ENCODE measurements at regions not wholly inside any gene's neighbourhood (a gene's known extent, or its start where the extent isn't known, plus 50 kb on each side); places are given as distances from the start of the nearest gene placed in this dataset.

DNA sequence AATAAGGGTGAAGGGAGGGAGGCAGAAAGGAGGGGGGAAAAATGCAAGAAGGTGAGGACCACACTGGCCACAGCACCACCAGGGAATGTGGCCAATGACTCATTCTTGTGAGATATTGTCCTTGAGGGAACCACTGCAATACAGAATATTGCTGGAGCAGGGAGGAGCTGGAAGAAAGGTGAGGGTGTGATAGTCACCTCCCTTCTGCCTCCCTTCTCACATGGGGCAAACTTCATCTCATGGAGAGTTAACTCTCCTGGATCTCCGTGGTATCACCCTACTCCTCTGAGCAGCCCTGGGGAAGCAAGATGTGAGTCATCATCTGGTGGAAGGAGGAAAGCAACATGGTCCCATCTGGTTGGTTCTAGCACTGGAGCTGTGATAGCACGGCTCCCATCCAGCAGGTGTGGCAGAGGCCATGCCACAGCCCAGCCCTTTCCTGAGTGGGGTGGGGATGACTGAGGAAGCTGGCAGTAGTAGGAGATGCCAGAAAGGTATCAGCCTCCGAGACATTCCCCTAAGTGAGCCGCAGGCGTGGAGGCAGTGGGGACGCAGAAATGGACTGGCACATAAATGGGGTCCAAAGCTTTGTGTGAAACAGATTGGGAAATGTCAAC, 115.9 kb upstream of the LPP start:
- Mint-ChIP-seq H3K9me3 (peaks cover 0 to 6% (median 0%) of the 10 kb centered on the region in 7 donors), H3K27me3 (ENCODE audit: low read depth in 3 of 3) (peaks cover under 1 to 10% (median 7%) of the 10 kb centered on the region in 3 donors), H3K4me1 (peaks cover 5% of the 10 kb centered on the region), H3K4me3 (no peak overlapping the region), H3K27ac (no peak overlapping the region), H3K36me3 (no peaks in the 10 kb centered on the region)
- H3K27me3 ChIP-seq (ENCODE audit: control insufficient read depth in 2 of 2, insufficient read depth in 2 of 2, low read length in 2 of 2): no peaks in the 10 kb centered on the region
- H3K4me1 ChIP-seq (ENCODE audit: control insufficient read depth in 1 of 2, insufficient read depth in 2 of 2, low read length in 2 of 2): peaks cover 0 to 3% of the 10 kb centered on the region in 2 donors
- no peak overlapping the region for H3K9ac ChIP-seq (ENCODE audit: insufficient read depth, low read length, poor library complexity, severe bottlenecking)
- H4K20me1 ChIP-seq (ENCODE audit: insufficient read depth, low read length): no peaks in the 10 kb centered on the region
- no peak overlapping the region for H3K27ac ChIP-seq (ENCODE audit: low read depth in 1 of 2, low read length in 2 of 2)
- WGBS (ENCODE audit: insufficient coverage): 83% methylated on average over 1 of the region's 6 CpGs
- no peaks in the 10 kb centered on the region for H3K36me3 ChIP-seq (replicated peaks in 1 of 2; ENCODE audit: control insufficient read depth in 1 of 2, insufficient read depth in 2 of 2, low read length in 2 of 2)
- no peak overlapping the region for H2AFZ ChIP-seq (ENCODE audit: insufficient read depth, low read depth, low read length, poor library complexity, severe bottlenecking)
- DNase-seq: no peak
- TF ChIP-seq, protein P1, sequence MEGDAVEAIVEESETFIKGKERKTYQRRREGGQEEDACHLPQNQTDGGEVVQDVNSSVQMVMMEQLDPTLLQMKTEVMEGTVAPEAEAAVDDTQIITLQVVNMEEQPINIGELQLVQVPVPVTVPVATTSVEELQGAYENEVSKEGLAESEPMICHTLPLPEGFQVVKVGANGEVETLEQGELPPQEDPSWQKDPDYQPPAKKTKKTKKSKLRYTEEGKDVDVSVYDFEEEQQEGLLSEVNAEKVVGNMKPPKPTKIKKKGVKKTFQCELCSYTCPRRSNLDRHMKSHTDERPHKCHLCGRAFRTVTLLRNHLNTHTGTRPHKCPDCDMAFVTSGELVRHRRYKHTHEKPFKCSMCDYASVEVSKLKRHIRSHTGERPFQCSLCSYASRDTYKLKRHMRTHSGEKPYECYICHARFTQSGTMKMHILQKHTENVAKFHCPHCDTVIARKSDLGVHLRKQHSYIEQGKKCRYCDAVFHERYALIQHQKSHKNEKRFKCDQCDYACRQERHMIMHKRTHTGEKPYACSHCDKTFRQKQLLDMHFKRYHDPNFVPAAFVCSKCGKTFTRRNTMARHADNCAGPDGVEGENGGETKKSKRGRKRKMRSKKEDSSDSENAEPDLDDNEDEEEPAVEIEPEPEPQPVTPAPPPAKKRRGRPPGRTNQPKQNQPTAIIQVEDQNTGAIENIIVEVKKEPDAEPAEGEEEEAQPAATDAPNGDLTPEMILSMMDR (IDR thresholded peaks at IDR 0.05): no peak
- no peaks in the 10 kb centered on the region for H3K79me2 ChIP-seq (ENCODE audit: insufficient read depth, low read length)
- H3K4me3 ChIP-seq (replicated peaks in 1 of 3; ENCODE audit: low read depth in 2 of 3, low read length in 3 of 3): no peak overlapping the region
- intact Hi-C loops (cut with micrococcal nuclease): no loop called here
- no peaks in the 10 kb centered on the region for H3K9me3 ChIP-seq (replicated peaks in 1 of 2; ENCODE audit: control insufficient read depth in 1 of 2, insufficient read depth in 1 of 2, low read length in 2 of 2)
- H3K4me2 ChIP-seq (replicated peaks; ENCODE audit: extremely low read depth, low read length, poor library complexity, severe bottlenecking): no peak overlapping the region

DNA sequence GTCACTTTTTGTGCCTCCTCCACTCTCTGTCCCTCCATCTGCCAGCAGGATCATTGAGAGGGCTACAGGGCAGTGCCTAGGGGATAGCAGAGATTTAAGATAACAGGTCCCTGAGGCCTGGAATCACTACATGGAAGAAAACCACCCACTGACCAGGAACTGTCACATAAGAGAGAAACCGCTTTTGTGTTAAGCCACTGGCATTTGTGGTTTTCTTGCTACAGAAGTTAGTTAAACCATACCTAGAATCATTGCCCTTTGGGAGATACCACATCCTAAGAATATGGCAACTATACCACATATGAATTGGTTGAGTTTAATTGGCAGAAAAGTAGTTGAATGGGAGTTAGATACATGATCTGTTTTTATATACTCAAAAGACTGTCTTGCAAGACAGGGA, 112.8 kb upstream of the LPP start:
- H3K27ac Mint-ChIP-seq: peak overlapping the region in 1 of 7 donors; percentile 33

More for the DNA sequence above, 112.8 kb upstream of the LPP start:
- Histone ChIP-seq H3K79me2 (ENCODE audit: insufficient read depth, low read length) (no peaks in the 10 kb centered on the region), H4K20me1 (ENCODE audit: insufficient read depth, low read length) (no peaks in the 10 kb centered on the region), H3K27ac (ENCODE audit: low read depth in 1 of 2, low read length in 2 of 2) (no peak overlapping the region), H3K27me3 (ENCODE audit: control insufficient read depth in 2 of 2, insufficient read depth in 2 of 2, low read length in 2 of 2) (no peaks in the 10 kb centered on the region), H3K9me3 (replicated peaks in 1 of 2; ENCODE audit: control insufficient read depth in 1 of 2, insufficient read depth in 1 of 2, low read length in 2 of 2) (no peaks in the 10 kb centered on the region), H3K4me3 (replicated peaks in 1 of 3; ENCODE audit: low read depth in 2 of 3, low read length in 3 of 3) (no peak overlapping the region), H3K4me2 (replicated peaks; ENCODE audit: extremely low read depth, low read length, poor library complexity, severe bottlenecking) (no peak overlapping the region), H3K4me1 (ENCODE audit: control insufficient read depth in 1 of 2, insufficient read depth in 2 of 2, low read length in 2 of 2) (peaks cover 0 to 3% of the 10 kb centered on the region in 2 donors), H3K36me3 (replicated peaks in 1 of 2; ENCODE audit: control insufficient read depth in 1 of 2, insufficient read depth in 2 of 2, low read length in 2 of 2) (no peaks in the 10 kb centered on the region), H2AFZ (ENCODE audit: insufficient read depth, low read depth, low read length, poor library complexity, severe bottlenecking) (no peak overlapping the region), H3K9ac (ENCODE audit: insufficient read depth, low read length, poor library complexity, severe bottlenecking) (no peak overlapping the region)
- DNase-seq: no peak
- TF ChIP-seq, protein P1 (IDR thresholded peaks at IDR 0.05): no peak
- H3K4me1 Mint-ChIP-seq: peaks cover 7% of the 10 kb centered on the region
- H3K27me3 Mint-ChIP-seq (ENCODE audit: low read depth in 3 of 3): peaks cover 2 to 14% (median 8%) of the 10 kb centered on the region in 3 donors
- no CpG with 5 or more reads among the region's 1 CpG for WGBS (ENCODE audit: insufficient coverage)
- H3K9me3 Mint-ChIP-seq: peaks cover 0 to 2% (median 0%) of the 10 kb centered on the region in 7 donors
- no peak overlapping the region for H3K4me3 Mint-ChIP-seq
- intact Hi-C loops (cut with micrococcal nuclease): no loop called here
- H3K36me3 Mint-ChIP-seq: no peaks in the 10 kb centered on the region

Measured in CD14-positive monocyte (primary cell).